ENCODE measurements at regions not wholly inside any gene's neighbourhood (a gene's known extent, or its start where the extent isn't known, plus 50 kb on each side); places are given as distances from the start of the nearest gene placed in this dataset.

- Histone ChIP-seq H3K4me1 (ENCODE audit: control insufficient read depth in 1 of 2, insufficient read depth in 2 of 2, low read depth in 1 of 2, low read length in 1 of 2) (no peaks in the 10 kb centered on the region), H3K4me3 (ENCODE audit: low read depth in 2 of 2, low read length in 1 of 2) (no peak overlapping the region), H3K27me3 (ENCODE audit: insufficient read depth) (no peaks in the 10 kb centered on the region), H3K79me2 (ENCODE audit: insufficient read depth) (no peaks in the 10 kb centered on the region), H3K36me3 (replicated peaks in 1 of 2; ENCODE audit: control insufficient read depth in 1 of 2, insufficient read depth in 2 of 2, low read length in 1 of 2) (no peaks in the 10 kb centered on the region), H3K9ac (no peak overlapping the region), H3K4me2 (no peak overlapping the region), H4K20me1 (ENCODE audit: insufficient read depth) (no peaks in the 10 kb centered on the region), H3K9me2 (no peaks in the 10 kb centered on the region), H3K9me3 (no peaks in the 10 kb centered on the region), H3F3A (replicated peaks; ENCODE audit: insufficient read depth) (peaks cover 4% of the 10 kb centered on the region), H3K27ac (ENCODE audit: low read depth in 2 of 2, low read length in 1 of 2) (no peak overlapping the region), H2AFZ (ENCODE audit: low read depth) (no peak overlapping the region)
- TF ChIP-seq TAF1 (IDR thresholded peaks at IDR 0.05; ENCODE audit: borderline replicate concordance, low read depth, low read length) (no peak), GATA2 (CRISPR knock-in tag; IDR thresholded peaks at IDR 0.05) (no peak), NRF1 (IDR thresholded peaks at IDR 0.05; ENCODE audit: low read depth, low read length) (no peak), CHD2 (IDR thresholded peaks at IDR 0.05; ENCODE audit: low read length, partially characterized antibody) (no peak), TCF12 (IDR thresholded peaks at IDR 0.05) (no peak), EZH2phosphoT487 (IDR thresholded peaks at IDR 0.05; ENCODE audit: borderline replicate concordance, low read depth) (no peak), MXI1 (IDR thresholded peaks at IDR 0.05; ENCODE audit: low read depth, low read length) (no peak), EP300 (IDR thresholded peaks at IDR 0.05; ENCODE audit: borderline replicate concordance in 1 of 2, low read depth in 1 of 2, low read length in 1 of 2) (no peak), RFX5 (IDR thresholded peaks at IDR 0.05; ENCODE audit: low read length) (no peak)
- TF ChIP-seq, protein P1, sequence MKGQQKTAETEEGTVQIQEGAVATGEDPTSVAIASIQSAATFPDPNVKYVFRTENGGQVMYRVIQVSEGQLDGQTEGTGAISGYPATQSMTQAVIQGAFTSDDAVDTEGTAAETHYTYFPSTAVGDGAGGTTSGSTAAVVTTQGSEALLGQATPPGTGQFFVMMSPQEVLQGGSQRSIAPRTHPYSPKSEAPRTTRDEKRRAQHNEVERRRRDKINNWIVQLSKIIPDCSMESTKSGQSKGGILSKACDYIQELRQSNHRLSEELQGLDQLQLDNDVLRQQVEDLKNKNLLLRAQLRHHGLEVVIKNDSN (IDR thresholded peaks at IDR 0.05; ENCODE audit: borderline replicate concordance, low read depth): no peak
- DNase-seq: no peak
- POLR2A ChIA-PET: no interaction called here
- CTCF ChIA-PET: interaction anchor here (0.9 to 4.7 kb wide), 5 partner anchors 14 to 367 kb away, joined by 3 to 30 read pairs (median 11); no protein-coding TSS in a partner anchor
- WGBS (ENCODE audit: low lambda C conversion rate): 60% methylated on average over 2 of the region's 2 CpGs
Measured at GRCh38 chr5:148747536-148747906, 78.9 kb upstream of the ADRB2 start.

- Histone ChIP-seq H3K9ac (no peak overlapping the region), H3K79me2 (ENCODE audit: insufficient read depth) (no peaks in the 10 kb centered on the region), H3K4me1 (ENCODE audit: control insufficient read depth in 1 of 2, insufficient read depth in 2 of 2, low read depth in 1 of 2, low read length in 1 of 2) (no peaks in the 10 kb centered on the region), H3K27ac (ENCODE audit: low read depth in 2 of 2, low read length in 1 of 2) (no peak overlapping the region), H3K36me3 (replicated peaks in 1 of 2; ENCODE audit: control insufficient read depth in 1 of 2, insufficient read depth in 2 of 2, low read length in 1 of 2) (no peaks in the 10 kb centered on the region), H3K27me3 (ENCODE audit: insufficient read depth) (no peaks in the 10 kb centered on the region), H4K20me1 (ENCODE audit: insufficient read depth) (no peaks in the 10 kb centered on the region), H3K9me2 (no peaks in the 10 kb centered on the region), H3K4me2 (no peak overlapping the region), H2AFZ (ENCODE audit: low read depth) (no peak overlapping the region), H3K9me3 (no peaks in the 10 kb centered on the region), H3K4me3 (ENCODE audit: low read depth in 2 of 2, low read length in 1 of 2) (no peak overlapping the region), H3F3A (replicated peaks; ENCODE audit: insufficient read depth) (peaks cover 4% of the 10 kb centered on the region)
- 56% methylated on average over 4 of the region's 4 CpGs for WGBS (ENCODE audit: low lambda C conversion rate)
- ChIA-PET POLR2A (no interaction called here), CTCF (interaction anchor here (1.0 to 4.7 kb wide), 6 partner anchors 8 to 520 kb away, joined by 3 to 30 read pairs (median 8); no protein-coding TSS in a partner anchor)
- TF ChIP-seq RCOR1 (IDR thresholded peaks at IDR 0.05; ENCODE audit: low read length) (no peak), TAF1 (IDR thresholded peaks at IDR 0.05; ENCODE audit: borderline replicate concordance, low read depth, low read length) (no peak), GATA2 (CRISPR knock-in tag; IDR thresholded peaks at IDR 0.05) (no peak), EP300 (IDR thresholded peaks at IDR 0.05; ENCODE audit: borderline replicate concordance in 1 of 2, low read depth in 1 of 2, low read length in 1 of 2) (no peak), TEAD4 (IDR thresholded peaks at IDR 0.05; ENCODE audit: borderline replicate concordance, insufficient read depth) (no peak), TCF12 (IDR thresholded peaks at IDR 0.05) (no peak), PBX3 (IDR thresholded peaks at IDR 0.05) (no peak), RFX5 (IDR thresholded peaks at IDR 0.05; ENCODE audit: low read length) (no peak), MXI1 (IDR thresholded peaks at IDR 0.05; ENCODE audit: low read depth, low read length) (no peak), NFIC (IDR thresholded peaks at IDR 0.05; ENCODE audit: borderline replicate concordance) (no peak), YY1 (IDR thresholded peaks at IDR 0.05; ENCODE audit: low read depth) (no peak), EZH2phosphoT487 (IDR thresholded peaks at IDR 0.05; ENCODE audit: borderline replicate concordance, low read depth) (no peak)
- TF ChIP-seq, protein P2, sequence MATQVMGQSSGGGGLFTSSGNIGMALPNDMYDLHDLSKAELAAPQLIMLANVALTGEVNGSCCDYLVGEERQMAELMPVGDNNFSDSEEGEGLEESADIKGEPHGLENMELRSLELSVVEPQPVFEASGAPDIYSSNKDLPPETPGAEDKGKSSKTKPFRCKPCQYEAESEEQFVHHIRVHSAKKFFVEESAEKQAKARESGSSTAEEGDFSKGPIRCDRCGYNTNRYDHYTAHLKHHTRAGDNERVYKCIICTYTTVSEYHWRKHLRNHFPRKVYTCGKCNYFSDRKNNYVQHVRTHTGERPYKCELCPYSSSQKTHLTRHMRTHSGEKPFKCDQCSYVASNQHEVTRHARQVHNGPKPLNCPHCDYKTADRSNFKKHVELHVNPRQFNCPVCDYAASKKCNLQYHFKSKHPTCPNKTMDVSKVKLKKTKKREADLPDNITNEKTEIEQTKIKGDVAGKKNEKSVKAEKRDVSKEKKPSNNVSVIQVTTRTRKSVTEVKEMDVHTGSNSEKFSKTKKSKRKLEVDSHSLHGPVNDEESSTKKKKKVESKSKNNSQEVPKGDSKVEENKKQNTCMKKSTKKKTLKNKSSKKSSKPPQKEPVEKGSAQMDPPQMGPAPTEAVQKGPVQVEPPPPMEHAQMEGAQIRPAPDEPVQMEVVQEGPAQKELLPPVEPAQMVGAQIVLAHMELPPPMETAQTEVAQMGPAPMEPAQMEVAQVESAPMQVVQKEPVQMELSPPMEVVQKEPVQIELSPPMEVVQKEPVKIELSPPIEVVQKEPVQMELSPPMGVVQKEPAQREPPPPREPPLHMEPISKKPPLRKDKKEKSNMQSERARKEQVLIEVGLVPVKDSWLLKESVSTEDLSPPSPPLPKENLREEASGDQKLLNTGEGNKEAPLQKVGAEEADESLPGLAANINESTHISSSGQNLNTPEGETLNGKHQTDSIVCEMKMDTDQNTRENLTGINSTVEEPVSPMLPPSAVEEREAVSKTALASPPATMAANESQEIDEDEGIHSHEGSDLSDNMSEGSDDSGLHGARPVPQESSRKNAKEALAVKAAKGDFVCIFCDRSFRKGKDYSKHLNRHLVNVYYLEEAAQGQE (IDR thresholded peaks at IDR 0.05; ENCODE audit: low read depth, low read length): no peak
- TF ChIP-seq, protein P1 (IDR thresholded peaks at IDR 0.05; ENCODE audit: borderline replicate concordance, low read depth): no peak
- DNase-seq: no peak
Measured at GRCh38 chr5:148748702-148749392, 77.6 kb upstream of the ADRB2 start.
